Stomach (tissue), 4 donors: ENCODE measurements at regions not wholly inside any gene's neighbourhood (a gene's known extent, or its start where the extent isn't known, plus 50 kb on each side); places are given as distances from the start of the nearest gene placed in this dataset.

Experiments used
- CTCF ChIP-seq, 7 experiments: fragments of 450-650 bp in 4 of 7; fragments of 200-600 bp in 3 of 7; sonication (generic) in 3 of 7; IDR thresholded peaks; one replicate each; pipeline ENCODE4 v1.5.1; 2016 to 2019; ENCODE audit warnings: antibody characterized with exemption in 7 of 7, control low read depth in 2 of 7, mild to moderate bottlenecking in 1 of 7
- EP300 ChIP-seq: sonication (generic); formaldehyde crosslinking; IDR thresholded peaks from one replicate; pipeline ENCODE4 v1.6.1; 2017; ENCODE audit warnings: antibody characterized with exemption
- POLR2A ChIP-seq, 4 donors: fragments of 450-650 bp; IDR thresholded peaks; one replicate each; pipeline ENCODE4 v1.6.1; 2016; ENCODE audit warnings: antibody characterized with exemption in 4 of 4, control low read depth in 2 of 4, mild to moderate bottlenecking in 1 of 4, moderate library complexity in 1 of 4
- POLR2AphosphoS5 ChIP-seq, 3 donors: sonication (generic); formaldehyde crosslinking; IDR thresholded peaks; one replicate each; pipeline ENCODE4 v1.6.1; 2016; ENCODE audit warnings: antibody characterized with exemption in 3 of 3

- TF ChIP-seq POLR2A (IDR thresholded peaks at IDR 0.05) (no peak), CTCF (IDR thresholded peaks at IDR 0.05) (no peak), EP300 (no peak), POLR2AphosphoS5 (IDR thresholded peaks at IDR 0.05) (no peak)
These were observed 352.1 kb downstream of the ATP23 start for GRCh38 chr12:58293308-58293982.
